Natural killer cell (primary cell): ENCODE measurements at regions not wholly inside any gene's neighbourhood (a gene's known extent, or its start where the extent isn't known, plus 50 kb on each side); places are given as distances from the start of the nearest gene placed in this dataset.
A peak's percentile ranks its signal among the peaks of the same experiment; 100 is the strongest.

Source experiments
- ATAC-seq, 3 donors: fragments of 150-1000 bp in 2 of 3; fragments of 200-7000 bp in 1 of 3; cut with Tn5 transposase; 1 replicate in 1 of 3; 2 replicates in 2 of 3; pipeline ENCODE4 v1.10.0; 2021; ENCODE audit warnings: mild to moderate bottlenecking in 2 of 3, moderate library complexity in 2 of 3
- DNase-seq, 2 donors: peaks; one replicate each; pipeline versions ENCODE4 v3.0.0 to v3.0.0-alpha.2; 2013 to 2021; ENCODE audit warnings: mixed read lengths in 1 of 2
- H3K27ac ChIP-seq: one replicate; pipeline ENCODE4 v1.5.1; 2013; ENCODE audit warnings: mild to moderate bottlenecking, low read length
- H3K27me3 ChIP-seq: one replicate; pipeline ENCODE4 v1.6.1; 2013; ENCODE audit warnings: low read length; ENCODE audit not compliant: control insufficient read depth, insufficient read depth
- H3K36me3 ChIP-seq: one replicate; pipeline ENCODE4 v1.6.1; 2013; ENCODE audit warnings: low read length; ENCODE audit not compliant: control insufficient read depth, insufficient read depth
- H3K4me1 ChIP-seq: one replicate; pipeline ENCODE4 v1.6.1; 2013; ENCODE audit warnings: low read length; ENCODE audit not compliant: control insufficient read depth, insufficient read depth
- H3K4me3 ChIP-seq: one replicate; pipeline ENCODE4 v1.5.1; 2013; ENCODE audit warnings: low read length
- H3K9me3 ChIP-seq: one replicate; pipeline ENCODE4 v1.6.1; 2013; ENCODE audit warnings: low read length; ENCODE audit not compliant: control insufficient read depth, insufficient read depth
- H3K27ac Mint-ChIP-seq, 2 donors: one replicate each; pipeline ENCODE4 v1.8.0; 2022; ENCODE audit warnings: mild to moderate bottlenecking in 2 of 2, mixed read lengths in 2 of 2, moderate library complexity in 1 of 2
- H3K27me3 Mint-ChIP-seq, 2 donors: one replicate each; pipeline ENCODE4 v1.8.0; 2022; ENCODE audit warnings: low read depth in 2 of 2, mixed read lengths in 2 of 2
- H3K36me3 Mint-ChIP-seq: one replicate; pipeline ENCODE4 v1.8.0; 2022; ENCODE audit warnings: mixed read lengths
- H3K4me1 Mint-ChIP-seq, 2 donors: one replicate each; pipeline ENCODE4 v1.8.0; 2022; ENCODE audit warnings: mixed read lengths in 2 of 2
- H3K4me3 Mint-ChIP-seq: one replicate; pipeline ENCODE4 v1.8.0; 2022; ENCODE audit warnings: mild to moderate bottlenecking, moderate library complexity, mixed read lengths
- H3K9me3 Mint-ChIP-seq, 2 donors: one replicate each; pipeline ENCODE4 v1.8.0; 2022; ENCODE audit warnings: mixed read lengths in 2 of 2
- WGBS: methylation state at CpG from one replicate; pipeline ENCODE4 v1.1.7; 2013; ENCODE audit warnings: missing lambda C conversion rate; ENCODE audit not compliant: insufficient coverage; 5-methylcytosine and 5-hydroxymethylcytosine counted together
- intact Hi-C: fragments of 100-400 bp; cut with micrococcal nuclease; formaldehyde crosslinking; loops from one replicate; pipeline ENCODE4 v1.14.2; 2022
- TF ChIP-seq, protein P1 (sequence below): fragments of 200-600 bp; IDR thresholded peaks from one replicate; pipeline ENCODE4 v1.8.0; 2022; ENCODE audit warnings: antibody characterized with exemption

GRCh38 chr12:74897425-74898211 is 312.0 kb downstream of the KCNC2 start:
- Histone ChIP-seq H3K4me1 (no peaks in the 10 kb centered on the region), H3K4me3 (no peak overlapping the region), H3K27me3 (no peaks in the 10 kb centered on the region), H3K27ac (no peak overlapping the region), H3K36me3 (no peaks in the 10 kb centered on the region), H3K9me3 (no peaks in the 10 kb centered on the region)
- peaks cover 3 to 5% of the 10 kb centered on the region in 2 donors for H3K9me3 Mint-ChIP-seq
- no peaks in the 10 kb centered on the region for H3K4me1 Mint-ChIP-seq
- no peak for ATAC-seq
- H3K27me3 Mint-ChIP-seq, result no peaks in the 10 kb centered on the region
- TF ChIP-seq, protein P1, sequence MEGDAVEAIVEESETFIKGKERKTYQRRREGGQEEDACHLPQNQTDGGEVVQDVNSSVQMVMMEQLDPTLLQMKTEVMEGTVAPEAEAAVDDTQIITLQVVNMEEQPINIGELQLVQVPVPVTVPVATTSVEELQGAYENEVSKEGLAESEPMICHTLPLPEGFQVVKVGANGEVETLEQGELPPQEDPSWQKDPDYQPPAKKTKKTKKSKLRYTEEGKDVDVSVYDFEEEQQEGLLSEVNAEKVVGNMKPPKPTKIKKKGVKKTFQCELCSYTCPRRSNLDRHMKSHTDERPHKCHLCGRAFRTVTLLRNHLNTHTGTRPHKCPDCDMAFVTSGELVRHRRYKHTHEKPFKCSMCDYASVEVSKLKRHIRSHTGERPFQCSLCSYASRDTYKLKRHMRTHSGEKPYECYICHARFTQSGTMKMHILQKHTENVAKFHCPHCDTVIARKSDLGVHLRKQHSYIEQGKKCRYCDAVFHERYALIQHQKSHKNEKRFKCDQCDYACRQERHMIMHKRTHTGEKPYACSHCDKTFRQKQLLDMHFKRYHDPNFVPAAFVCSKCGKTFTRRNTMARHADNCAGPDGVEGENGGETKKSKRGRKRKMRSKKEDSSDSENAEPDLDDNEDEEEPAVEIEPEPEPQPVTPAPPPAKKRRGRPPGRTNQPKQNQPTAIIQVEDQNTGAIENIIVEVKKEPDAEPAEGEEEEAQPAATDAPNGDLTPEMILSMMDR, result no peak
- intact Hi-C loops, result no loop called here
- no peak overlapping the region for H3K27ac Mint-ChIP-seq
- DNase-seq, result peak in 1 of 2 donors; percentile 15
- H3K36me3 Mint-ChIP-seq, result no peaks in the 10 kb centered on the region
- WGBS, result 65% methylated on average over 5 of the region's 5 CpGs
- no peak overlapping the region for H3K4me3 Mint-ChIP-seq

DNA sequence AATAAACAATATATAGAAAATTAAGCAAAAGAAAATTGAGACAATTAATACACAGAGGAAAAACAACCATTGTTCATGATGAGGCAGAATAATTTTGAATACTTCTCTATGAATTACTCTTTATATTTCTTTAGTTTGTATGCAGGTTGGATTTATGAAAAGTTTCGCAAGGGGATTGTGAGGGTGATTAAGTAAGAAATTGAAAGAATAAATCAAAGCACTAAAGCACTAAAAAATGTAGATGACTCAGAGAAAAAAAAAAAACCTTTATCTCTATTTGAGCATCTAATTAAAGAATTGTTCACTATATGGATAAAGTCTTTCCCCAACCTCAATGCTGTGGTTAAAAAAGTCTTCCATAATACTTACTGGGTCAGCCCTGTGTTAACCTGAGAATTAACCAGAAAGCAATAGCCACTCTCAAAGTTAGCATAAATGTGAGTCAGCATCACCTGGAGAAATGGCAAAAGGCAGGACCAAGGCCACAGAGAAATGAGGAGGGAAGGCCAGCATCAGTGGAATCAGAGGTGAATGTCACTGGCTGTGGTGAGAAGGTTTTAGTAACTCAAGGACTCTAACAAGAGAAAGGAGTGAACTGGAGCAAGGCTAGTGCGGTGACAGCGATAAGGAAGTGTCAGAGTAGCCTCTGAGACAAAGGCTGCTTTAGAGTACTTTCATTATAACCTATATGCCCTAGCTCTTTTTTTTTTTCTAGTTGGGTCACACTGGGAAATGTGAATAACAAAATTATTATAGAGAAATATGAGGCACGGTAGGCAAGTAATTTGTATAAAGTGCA is 310.4 kb downstream of the KCNC2 start:
- Histone ChIP-seq H3K27ac (no peak overlapping the region), H3K36me3 (no peaks in the 10 kb centered on the region), H3K9me3 (no peaks in the 10 kb centered on the region), H3K4me1 (no peaks in the 10 kb centered on the region), H3K27me3 (no peaks in the 10 kb centered on the region), H3K4me3 (no peak overlapping the region)
- Mint-ChIP-seq H3K4me1 (no peaks in the 10 kb centered on the region), H3K27me3 (no peaks in the 10 kb centered on the region), H3K36me3 (no peaks in the 10 kb centered on the region), H3K9me3 (peaks cover 5 to 7% of the 10 kb centered on the region in 2 donors), H3K4me3 (no peak overlapping the region), H3K27ac (no peak overlapping the region)
- DNase-seq, result no peak
- WGBS, result no CpG with 5 or more reads among the region's 4 CpGs
- intact Hi-C loops, result no loop called here
- TF ChIP-seq, protein P1, result no peak
- no peak for ATAC-seq

GRCh38 chr12:74900232-74900631 is 309.4 kb downstream of the KCNC2 start:
- 73% methylated on average over 4 of the region's 4 CpGs for WGBS
- Mint-ChIP-seq H3K36me3 (no peaks in the 10 kb centered on the region), H3K27me3 (no peaks in the 10 kb centered on the region), H3K27ac (no peak overlapping the region), H3K4me3 (no peak overlapping the region), H3K4me1 (no peaks in the 10 kb centered on the region), H3K9me3 (peaks cover 7% of the 10 kb centered on the region in 2 donors)
- ATAC-seq (no peak), DNase-seq (peak in 1 of 2 donors; percentile 62)
- Histone ChIP-seq H3K27ac (no peak overlapping the region), H3K9me3 (no peaks in the 10 kb centered on the region), H3K4me3 (no peak overlapping the region), H3K36me3 (no peaks in the 10 kb centered on the region), H3K27me3 (no peaks in the 10 kb centered on the region), H3K4me1 (no peaks in the 10 kb centered on the region)
- intact Hi-C loops, result no loop called here
- TF ChIP-seq, protein P1, result no peak
